Nephron (organoid): ENCODE measurements at regions not wholly inside any gene's neighbourhood (a gene's known extent, or its start where the extent isn't known, plus 50 kb on each side); places are given as distances from the start of the nearest gene placed in this dataset.

Experiments used
- H3K27ac Mint-ChIP-seq, 3 experiments: 2 replicates each; pipeline ENCODE4 v1.8.0; 2020; ENCODE audit warnings: mixed read lengths in 3 of 3, mild to moderate bottlenecking in 2 of 3, moderate library complexity in 1 of 3
- H3K27me3 Mint-ChIP-seq: 2 replicates; pipeline ENCODE4 v1.8.0; 2021; ENCODE audit warnings: low read depth, mild to moderate bottlenecking, moderate library complexity, mixed read lengths
- H3K36me3 Mint-ChIP-seq: 2 replicates; pipeline ENCODE4 v1.8.0; 2020; ENCODE audit warnings: low read depth, mixed read lengths
- H3K4me1 Mint-ChIP-seq: 2 replicates; pipeline ENCODE4 v1.8.0; 2020; ENCODE audit warnings: mixed read lengths
- H3K4me3 Mint-ChIP-seq, 3 experiments: 2 replicates each; pipeline ENCODE4 v1.8.0; 2020; ENCODE audit warnings: mild to moderate bottlenecking in 3 of 3, mixed read lengths in 3 of 3, moderate library complexity in 2 of 3
- H3K9me3 Mint-ChIP-seq: 2 replicates; pipeline ENCODE4 v1.8.0; 2020; ENCODE audit warnings: mixed read lengths
- CTCF ChIP-seq, 3 experiments: fragments of 200-600 bp; sonication (generic); IDR thresholded peaks; one replicate each; pipeline ENCODE4 v1.5.0; 2021; ENCODE audit warnings: antibody characterized with exemption in 3 of 3; ENCODE audit not compliant: unreplicated experiment in 3 of 3

DNA sequence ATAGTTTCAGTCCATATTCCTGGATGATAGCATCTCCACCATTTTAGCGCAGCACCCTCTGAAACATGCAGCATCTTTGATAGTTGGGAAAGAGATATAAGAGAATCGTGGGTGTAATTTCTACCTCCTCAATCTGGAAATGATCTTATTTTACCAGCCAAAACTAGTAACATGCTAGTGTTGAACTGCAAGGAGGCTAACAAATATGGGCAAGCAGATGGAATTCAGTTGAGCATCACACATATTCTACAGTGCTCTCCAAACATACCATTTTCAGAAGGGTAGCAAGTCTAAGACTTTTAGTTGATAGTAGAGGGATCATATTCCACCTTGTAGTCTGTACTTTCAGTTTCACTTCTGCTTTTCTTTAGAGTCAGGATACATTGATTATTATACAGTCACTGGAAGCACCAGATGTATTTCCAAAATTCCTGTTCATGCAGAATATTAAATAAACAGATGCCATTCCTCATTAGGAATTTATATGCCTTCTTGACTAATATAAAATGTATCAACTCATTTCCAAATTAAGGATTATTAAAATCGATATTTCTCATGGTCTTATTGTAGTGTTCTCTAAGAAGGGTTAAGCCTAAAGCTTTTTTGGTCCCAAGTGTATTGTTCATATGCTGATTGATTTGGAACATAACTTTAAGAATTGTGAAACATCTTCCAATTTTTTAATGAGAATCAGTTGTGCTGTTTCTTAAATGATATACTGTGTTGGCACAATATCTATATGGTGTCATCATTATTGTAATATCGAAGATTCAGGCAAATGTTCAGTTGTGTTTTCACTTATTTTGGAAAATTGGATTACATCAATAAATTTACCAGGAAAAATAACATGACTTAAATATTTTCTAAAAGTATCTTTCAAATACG is 362.0 kb downstream of the CENPW start:
- Mint-ChIP-seq H3K4me1 (peaks cover 10% of the 10 kb centered on the region), H3K27me3 (no peaks in the 10 kb centered on the region), H3K36me3 (no peaks in the 10 kb centered on the region), H3K27ac (peak overlapping the region in 1 of 3 experiments; percentile 28), H3K9me3 (no peaks in the 10 kb centered on the region), H3K4me3 (no peak overlapping the region)
- no peak for TF ChIP-seq CTCF (IDR thresholded peaks at IDR 0.05; ENCODE audit: unreplicated experiment in 3 of 3)

GRCh38 chr6:126716032-126716431 is 376.1 kb downstream of the CENPW start:
- H3K9me3 Mint-ChIP-seq = no peaks in the 10 kb centered on the region
- H3K4me1 Mint-ChIP-seq = peaks cover 28% of the 10 kb centered on the region
- no peaks in the 10 kb centered on the region for H3K27me3 Mint-ChIP-seq
- no peak overlapping the region for H3K4me3 Mint-ChIP-seq
- peak overlapping the region; percentile 24 to 72 (median 30) for H3K27ac Mint-ChIP-seq
- H3K36me3 Mint-ChIP-seq = no peaks in the 10 kb centered on the region
- no peak for TF ChIP-seq CTCF (IDR thresholded peaks at IDR 0.05; ENCODE audit: unreplicated experiment in 3 of 3)

DNA sequence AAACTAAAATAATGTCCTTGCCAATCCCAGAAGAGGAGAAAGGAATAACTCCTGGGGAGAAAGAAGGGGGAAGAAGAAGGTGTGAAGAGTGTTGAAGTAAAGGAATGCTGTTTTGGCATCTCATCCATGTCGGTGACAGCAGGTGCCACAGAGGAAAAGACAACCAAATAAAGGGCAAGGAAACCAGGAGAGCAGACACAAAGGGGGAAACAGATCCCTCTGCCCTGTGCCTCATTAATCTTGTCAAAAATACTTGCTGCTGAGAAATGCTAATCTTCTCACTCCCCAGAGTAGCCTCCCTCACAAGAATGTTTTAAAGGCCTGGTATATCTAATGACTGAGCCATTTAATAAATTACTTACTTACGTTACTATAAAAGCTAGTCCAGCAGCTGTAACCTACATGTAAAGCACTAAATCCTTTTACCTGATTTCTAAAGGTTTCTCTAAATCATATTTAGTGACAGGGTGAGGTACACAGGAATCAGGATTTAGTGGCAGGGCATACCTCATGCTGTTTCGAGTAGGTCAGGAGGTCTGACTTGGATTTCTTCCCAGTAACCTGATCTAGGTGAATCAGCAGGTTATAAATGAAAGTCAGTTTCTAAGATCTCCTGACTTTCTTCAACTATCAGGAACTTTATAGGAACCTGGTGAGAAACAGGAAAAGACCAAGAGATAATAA is 377.1 kb downstream of the CENPW start:
- Mint-ChIP-seq H3K9me3 (no peaks in the 10 kb centered on the region), H3K27me3 (no peaks in the 10 kb centered on the region)

DNA sequence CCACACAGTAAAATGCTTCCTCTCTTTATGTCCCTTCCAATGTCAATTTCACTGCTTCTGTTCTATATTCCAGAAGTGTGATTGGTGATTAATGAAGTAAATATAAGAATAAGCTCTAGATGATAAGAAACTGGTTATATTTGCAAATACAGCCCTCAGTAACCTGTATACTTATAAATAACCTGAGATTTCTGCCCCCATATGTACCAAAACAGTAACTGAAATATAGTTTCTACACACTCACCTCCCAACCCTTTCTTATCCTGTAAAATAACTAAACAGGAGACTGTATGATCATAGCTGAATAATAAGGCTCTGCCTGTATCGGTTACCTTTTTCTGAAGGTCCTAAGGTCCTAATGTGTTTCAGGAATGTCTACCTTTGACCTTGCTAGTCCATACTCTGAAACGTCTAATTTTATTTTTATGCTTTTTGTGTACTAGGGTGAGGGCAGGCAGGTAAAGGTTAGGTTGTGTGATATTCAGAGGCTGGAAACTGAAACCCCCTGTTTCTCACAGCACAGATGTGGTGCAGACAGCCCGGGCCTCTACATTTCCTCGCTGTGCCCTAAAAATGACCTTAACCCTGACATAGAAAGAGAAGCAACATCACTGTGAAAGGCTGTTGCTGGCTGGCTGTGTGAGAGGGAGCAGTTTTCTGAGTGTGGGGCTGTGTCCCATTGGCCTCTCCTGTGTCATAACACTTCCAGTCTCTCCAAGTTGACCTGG is 378.8 kb downstream of the CENPW start:
- H3K27ac Mint-ChIP-seq = peak overlapping the region in 2 of 3 experiments; percentile 5 to 12
- TF ChIP-seq CTCF (IDR thresholded peaks at IDR 0.05; ENCODE audit: unreplicated experiment in 3 of 3) = no peak
- H3K9me3 Mint-ChIP-seq = no peaks in the 10 kb centered on the region
- peaks cover 28% of the 10 kb centered on the region for H3K4me1 Mint-ChIP-seq
- no peak overlapping the region for H3K4me3 Mint-ChIP-seq
- H3K36me3 Mint-ChIP-seq = no peaks in the 10 kb centered on the region
- H3K27me3 Mint-ChIP-seq = no peaks in the 10 kb centered on the region

More for the DNA sequence above, 377.1 kb downstream of the CENPW start:
- no peaks in the 10 kb centered on the region for H3K36me3 Mint-ChIP-seq
- no peak overlapping the region for H3K4me3 Mint-ChIP-seq
- H3K27ac Mint-ChIP-seq = peak overlapping the region; percentile 24 to 84 (median 78)
- TF ChIP-seq CTCF (IDR thresholded peaks at IDR 0.05; ENCODE audit: unreplicated experiment in 3 of 3) = no peak
- peaks cover 28% of the 10 kb centered on the region for H3K4me1 Mint-ChIP-seq

DNA sequence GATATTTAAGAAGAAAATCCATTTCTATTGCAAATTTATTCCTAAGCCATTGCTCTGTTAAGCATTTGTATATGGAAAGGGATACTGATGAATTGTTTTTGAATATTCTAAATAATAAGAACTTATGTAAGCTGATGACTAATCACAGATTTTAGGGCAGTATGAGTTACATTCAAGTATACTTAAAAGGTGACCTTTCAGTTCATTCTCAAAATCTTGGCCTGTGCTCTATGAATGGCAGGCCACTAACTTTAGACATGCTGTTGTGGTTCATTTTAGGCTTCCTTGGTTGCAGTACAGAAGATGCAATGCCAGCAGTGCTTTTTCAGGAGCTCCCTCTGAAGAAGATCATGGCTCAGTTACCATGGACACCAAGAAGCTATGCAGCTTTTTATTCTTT is 380.4 kb downstream of the CENPW start:
- H3K27ac Mint-ChIP-seq = no peak overlapping the region
- TF ChIP-seq CTCF (IDR thresholded peaks at IDR 0.05; ENCODE audit: unreplicated experiment in 3 of 3) = no peak
- peaks cover 28% of the 10 kb centered on the region for H3K4me1 Mint-ChIP-seq
- H3K36me3 Mint-ChIP-seq = no peaks in the 10 kb centered on the region
- H3K4me3 Mint-ChIP-seq = no peak overlapping the region
- H3K27me3 Mint-ChIP-seq = no peaks in the 10 kb centered on the region
- H3K9me3 Mint-ChIP-seq = peaks cover 4% of the 10 kb centered on the region
